ENCODE measurements at regions not wholly inside any gene's neighbourhood (a gene's known extent, or its start where the extent isn't known, plus 50 kb on each side); places are given as distances from the start of the nearest gene placed in this dataset.

DNA sequence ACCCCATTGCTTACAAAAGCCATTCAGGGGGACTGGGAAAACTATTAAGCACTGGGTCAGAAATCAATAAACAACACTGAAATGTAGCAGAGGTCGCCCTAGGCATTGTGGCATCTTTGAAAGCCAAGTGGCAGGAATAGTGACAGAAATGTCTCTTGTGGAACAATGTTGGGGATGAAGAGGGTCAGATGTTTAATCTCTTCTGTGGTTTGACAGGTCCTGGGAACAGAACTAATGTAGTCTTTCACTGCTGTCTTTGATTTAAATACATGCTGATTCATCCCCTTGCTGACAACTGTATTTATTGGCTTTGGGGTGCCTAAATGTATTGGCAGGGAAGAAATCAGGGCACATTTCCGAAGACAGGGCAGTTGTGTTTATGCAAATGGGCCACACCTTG lies 194.8 kb downstream of the ATG4C start:
- TF ChIP-seq, protein P1, sequence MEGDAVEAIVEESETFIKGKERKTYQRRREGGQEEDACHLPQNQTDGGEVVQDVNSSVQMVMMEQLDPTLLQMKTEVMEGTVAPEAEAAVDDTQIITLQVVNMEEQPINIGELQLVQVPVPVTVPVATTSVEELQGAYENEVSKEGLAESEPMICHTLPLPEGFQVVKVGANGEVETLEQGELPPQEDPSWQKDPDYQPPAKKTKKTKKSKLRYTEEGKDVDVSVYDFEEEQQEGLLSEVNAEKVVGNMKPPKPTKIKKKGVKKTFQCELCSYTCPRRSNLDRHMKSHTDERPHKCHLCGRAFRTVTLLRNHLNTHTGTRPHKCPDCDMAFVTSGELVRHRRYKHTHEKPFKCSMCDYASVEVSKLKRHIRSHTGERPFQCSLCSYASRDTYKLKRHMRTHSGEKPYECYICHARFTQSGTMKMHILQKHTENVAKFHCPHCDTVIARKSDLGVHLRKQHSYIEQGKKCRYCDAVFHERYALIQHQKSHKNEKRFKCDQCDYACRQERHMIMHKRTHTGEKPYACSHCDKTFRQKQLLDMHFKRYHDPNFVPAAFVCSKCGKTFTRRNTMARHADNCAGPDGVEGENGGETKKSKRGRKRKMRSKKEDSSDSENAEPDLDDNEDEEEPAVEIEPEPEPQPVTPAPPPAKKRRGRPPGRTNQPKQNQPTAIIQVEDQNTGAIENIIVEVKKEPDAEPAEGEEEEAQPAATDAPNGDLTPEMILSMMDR (IDR thresholded peaks at IDR 0.05), result no peak
- no peak for TF ChIP-seq POLR2AphosphoS5 (IDR thresholded peaks at IDR 0.05)
